Type B pancreatic cell (in vitro differentiated cells): ENCODE measurements at regions not wholly inside any gene's neighbourhood (a gene's known extent, or its start where the extent isn't known, plus 50 kb on each side); places are given as distances from the start of the nearest gene placed in this dataset.
"Not testable (repeated sequence)": the region's sequence is repeated elsewhere in the genome, so short reads cannot be mapped to it uniquely, and the experiment has no call there.

ENCODE experiments used
- DNase-seq: peaks from one replicate; pipeline ENCODE4 v3.0.0; 2021; ENCODE audit warnings: mixed read lengths; ENCODE audit not compliant: unreplicated experiment; ENCODE audit errors: extremely low spot score
- H3K27ac Mint-ChIP-seq: 2 replicates; pipeline ENCODE4 v1.8.0; 2021; ENCODE audit warnings: mild to moderate bottlenecking, mixed read lengths
- H3K27me3 Mint-ChIP-seq: 2 replicates; pipeline ENCODE4 v1.8.0; 2021; ENCODE audit warnings: mixed read lengths
- H3K36me3 Mint-ChIP-seq: 2 replicates; pipeline ENCODE4 v1.8.0; 2021; ENCODE audit warnings: mixed read lengths
- H3K4me1 Mint-ChIP-seq: one replicate; pipeline ENCODE4 v1.8.0; 2021; ENCODE audit warnings: mixed read lengths; ENCODE audit not compliant: unreplicated experiment
- H3K4me3 Mint-ChIP-seq: 2 replicates; pipeline ENCODE4 v1.8.0; 2021; ENCODE audit warnings: mild to moderate bottlenecking, mixed read lengths
- H3K9me3 Mint-ChIP-seq: 2 replicates; pipeline ENCODE4 v1.8.0; 2021; ENCODE audit warnings: mixed read lengths
- CTCF ChIP-seq: fragments of 200-600 bp; sonication (generic); conservative IDR thresholded peaks from 2 replicates; pipeline ENCODE4 v1.5.0; 2021; ENCODE audit warnings: antibody characterized with exemption, mild to moderate bottlenecking

- Mint-ChIP-seq H3K36me3 (no peaks in the 10 kb centered on the region), H3K4me3 (no peak overlapping the region), H3K4me1 (peaks cover 5% of the 10 kb centered on the region), H3K27ac (no peak overlapping the region), H3K9me3 (peaks cover 4% of the 10 kb centered on the region), H3K27me3 (no peaks in the 10 kb centered on the region)
- no peak for DNase-seq
- TF ChIP-seq CTCF = no peak
These were observed 207.5 kb downstream of the PAPSS1 start for GRCh38 chr4:107512549-107512948.

GRCh38 chr4:107509615-107510014, 210.4 kb downstream of the PAPSS1 start:
- Mint-ChIP-seq H3K9me3 (no peaks in the 10 kb centered on the region), H3K27ac (no peak overlapping the region), H3K36me3 (no peaks in the 10 kb centered on the region), H3K4me1 (peaks cover 5% of the 10 kb centered on the region), H3K27me3 (no peaks in the 10 kb centered on the region), H3K4me3 (no peak overlapping the region)
- no peak for DNase-seq
- no peak for TF ChIP-seq CTCF

- H3K27me3 Mint-ChIP-seq = no peaks in the 10 kb centered on the region
- no peak for TF ChIP-seq CTCF
- H3K9me3 Mint-ChIP-seq = no peaks in the 10 kb centered on the region
- no peaks in the 10 kb centered on the region for H3K36me3 Mint-ChIP-seq
- no peaks in the 10 kb centered on the region for H3K4me1 Mint-ChIP-seq
- no peak overlapping the region for H3K27ac Mint-ChIP-seq
- no peak overlapping the region for H3K4me3 Mint-ChIP-seq
- DNase-seq = no peak
These were observed 219.5 kb downstream of the PAPSS1 start for GRCh38 chr4:107500551-107500950.

GRCh38 chr4:107497054-107497453, 223.0 kb downstream of the PAPSS1 start:
- no peaks in the 10 kb centered on the region for H3K27me3 Mint-ChIP-seq
- no peaks in the 10 kb centered on the region for H3K36me3 Mint-ChIP-seq
- DNase-seq = no peak
- no peak overlapping the region for H3K4me3 Mint-ChIP-seq
- peaks cover 6% of the 10 kb centered on the region for H3K9me3 Mint-ChIP-seq
- H3K27ac Mint-ChIP-seq = no peak overlapping the region
- H3K4me1 Mint-ChIP-seq = no peaks in the 10 kb centered on the region
- no peak for TF ChIP-seq CTCF

DNA sequence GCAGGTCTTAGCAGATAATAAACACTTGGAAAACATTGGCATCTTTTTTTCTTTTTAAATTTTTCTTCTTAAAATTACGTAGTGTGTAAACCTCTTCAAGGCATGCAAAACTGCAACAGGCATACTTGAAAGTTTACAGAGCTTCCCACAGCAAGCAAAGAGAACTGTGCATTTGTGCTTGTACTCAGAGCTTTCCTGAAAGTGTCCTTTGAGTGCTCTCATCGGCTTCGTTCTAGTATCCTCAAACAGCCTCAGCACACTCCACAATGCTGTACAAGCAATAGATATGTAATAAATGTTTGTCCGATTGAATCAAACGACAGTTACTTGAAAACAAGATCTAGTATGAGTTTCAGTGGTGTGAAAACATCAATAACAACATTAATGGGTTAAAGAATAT, 227.5 kb downstream of the PAPSS1 start:
- Mint-ChIP-seq H3K4me3 (no peak overlapping the region), H3K27me3 (no peaks in the 10 kb centered on the region), H3K27ac (no peak overlapping the region), H3K36me3 (no peaks in the 10 kb centered on the region), H3K4me1 (no peaks in the 10 kb centered on the region), H3K9me3 (peaks cover 6% of the 10 kb centered on the region)
- no peak for TF ChIP-seq CTCF
- DNase-seq = no peak

DNA sequence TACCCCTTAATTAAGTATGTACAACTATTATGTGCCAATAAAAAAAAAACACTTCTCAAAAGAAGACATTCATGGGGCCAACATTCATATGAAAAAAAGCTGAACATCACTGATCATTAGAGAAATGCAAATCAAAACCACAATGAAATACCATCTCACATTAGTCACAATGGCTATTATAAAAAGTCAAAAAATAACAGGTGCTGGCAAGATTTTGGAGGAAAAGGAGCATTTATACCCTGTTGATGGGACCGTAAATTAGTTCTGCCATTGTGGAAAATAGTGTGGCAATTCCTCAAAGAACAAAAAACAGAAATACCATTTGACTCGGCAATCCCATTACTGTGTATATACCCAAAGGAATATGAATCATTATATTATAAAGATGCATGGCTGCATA, 229.9 kb downstream of the PAPSS1 start:
- no peak for TF ChIP-seq CTCF
- Mint-ChIP-seq H3K27ac (no peak overlapping the region), H3K4me1 (no peaks in the 10 kb centered on the region), H3K9me3 (peaks cover 7% of the 10 kb centered on the region), H3K4me3 (no peak overlapping the region), H3K27me3 (no peaks in the 10 kb centered on the region), H3K36me3 (no peaks in the 10 kb centered on the region)
- DNase-seq = no peak

- H3K27ac Mint-ChIP-seq, H3K4me3 Mint-ChIP-seq, H3K4me1 Mint-ChIP-seq, DNase-seq, H3K27me3 Mint-ChIP-seq, H3K36me3 Mint-ChIP-seq: not testable (repeated sequence)
- H3K9me3 Mint-ChIP-seq = peaks cover 23% of the 10 kb centered on the region
These were observed 236.4 kb downstream of the PAPSS1 start for GRCh38 chr4:107483621-107484020.
